NAMALWA (cell line): ENCODE measurements at regions not wholly inside any gene's neighbourhood (a gene's known extent, or its start where the extent isn't known, plus 50 kb on each side); places are given as distances from the start of the nearest gene placed in this dataset.
"Not testable (repeated sequence)": the region's sequence is repeated elsewhere in the genome, so short reads cannot be mapped to it uniquely, and the experiment has no call there.

Source experiments
- DNase-seq: peaks from one replicate; pipeline ENCODE4 v3.0.0-alpha.2; 2015; ENCODE audit warnings: low spot score

DNA sequence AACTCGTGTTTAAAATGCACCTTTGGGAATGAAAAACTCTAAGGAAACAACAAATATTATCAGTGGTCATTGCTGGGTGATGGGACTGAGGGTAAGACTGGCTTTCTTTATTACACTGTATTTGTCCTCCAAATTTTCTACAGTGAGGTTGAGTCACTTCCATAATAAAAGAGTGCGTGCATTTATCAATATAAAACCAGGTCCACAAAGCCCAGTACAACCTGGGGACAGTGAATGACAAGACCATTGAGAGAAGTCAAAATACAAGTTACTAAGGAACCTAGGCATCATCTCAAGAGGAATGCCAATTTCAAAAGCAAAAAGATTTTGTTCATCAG, 76.4 kb downstream of the MAGED4 start:
- DNase-seq: no peak

DNA sequence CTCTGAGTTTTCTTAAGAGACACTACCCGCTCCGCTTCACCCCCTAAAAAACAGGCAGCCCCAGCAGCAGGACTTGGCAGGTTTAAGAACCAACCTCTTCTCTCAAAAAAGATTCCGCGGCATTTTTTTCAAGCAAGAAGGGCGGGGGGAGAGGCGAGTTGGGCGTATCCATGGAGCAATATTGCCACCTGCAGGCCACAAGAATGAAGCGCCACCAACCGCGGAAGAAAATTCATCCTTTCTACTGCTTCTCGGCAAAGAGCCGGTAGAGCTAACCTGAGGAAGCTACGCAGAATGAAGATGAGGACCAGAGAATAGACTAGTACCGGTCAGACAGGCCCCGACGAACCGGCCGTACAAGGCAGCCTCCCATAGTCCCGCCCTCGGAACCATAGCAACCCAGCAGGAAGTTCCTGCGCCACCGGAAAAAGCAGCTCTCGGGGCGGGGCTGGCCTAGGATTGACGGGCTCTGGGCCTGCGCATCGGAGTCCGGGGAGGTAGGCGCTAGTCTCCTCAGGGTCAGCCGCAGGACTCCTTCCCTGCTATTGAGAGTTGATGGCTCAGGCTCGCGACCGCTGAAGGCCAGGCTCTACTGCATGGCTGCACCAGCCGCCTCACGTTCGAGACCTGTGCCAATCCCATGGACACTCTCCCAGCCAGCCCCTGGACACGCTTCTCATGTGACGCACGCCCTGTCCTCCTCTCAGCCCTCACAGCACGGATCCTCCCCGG, 76.9 kb downstream of the MAGED4 start:
- peak; percentile 79 for DNase-seq

DNA sequence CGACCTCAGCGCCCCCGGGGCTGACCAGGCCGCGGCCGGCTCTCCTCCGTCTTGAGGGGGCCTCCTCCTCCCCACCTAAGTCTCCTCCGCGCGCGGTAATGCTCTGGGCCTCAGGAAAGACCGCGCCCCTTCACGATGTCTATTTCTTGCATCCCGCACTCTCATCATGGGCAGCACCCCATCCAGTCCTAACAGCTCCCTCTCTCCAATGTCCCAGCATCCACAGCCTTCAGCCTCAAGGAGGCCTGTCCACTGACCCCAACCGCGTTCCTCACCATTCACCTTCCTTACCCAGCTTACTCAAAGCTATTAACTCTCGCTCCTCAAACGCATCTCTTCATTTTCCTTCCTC, 77.5 kb downstream of the MAGED4 start:
- DNase-seq: no peak

DNA sequence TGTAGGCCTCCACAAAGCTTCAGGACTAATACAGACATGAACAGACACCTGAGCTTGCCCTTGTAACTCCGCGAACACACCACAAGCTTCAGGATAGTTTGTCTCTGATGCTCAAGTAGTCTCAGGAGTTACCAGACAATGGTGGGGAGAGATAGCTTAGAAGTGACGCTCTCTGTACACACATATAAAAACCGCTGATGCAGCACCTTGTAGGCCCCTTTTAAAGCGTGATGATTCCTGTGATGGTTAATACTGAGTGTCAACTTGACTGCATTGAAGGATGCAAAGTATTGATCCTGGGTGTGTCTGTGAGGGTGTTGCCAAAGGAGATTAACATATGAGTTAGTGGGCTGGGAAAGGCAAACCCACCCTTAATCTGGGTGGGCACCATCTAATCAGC, 78.7 kb downstream of the MAGED4 start:
- no peak for DNase-seq

DNA sequence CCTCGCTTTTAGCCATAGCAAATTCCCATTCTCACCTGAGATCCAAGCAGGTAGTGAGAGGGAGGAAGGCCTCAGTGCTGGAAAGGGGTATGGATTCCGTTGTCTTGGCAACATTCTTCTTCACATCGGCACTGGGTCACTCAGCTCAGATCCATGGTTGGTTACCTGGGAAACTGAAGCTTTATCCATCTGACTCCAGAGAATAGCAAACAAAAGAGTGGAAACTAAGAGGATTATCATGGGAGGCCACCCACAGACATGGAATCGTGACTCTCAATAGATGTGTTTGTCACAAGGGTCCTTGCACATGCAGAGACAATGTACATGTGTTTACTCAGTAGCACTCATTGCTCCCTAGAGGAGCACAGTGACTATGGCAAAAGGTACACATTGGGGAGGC, 81.0 kb downstream of the MAGED4 start:
- no peak for DNase-seq

DNA sequence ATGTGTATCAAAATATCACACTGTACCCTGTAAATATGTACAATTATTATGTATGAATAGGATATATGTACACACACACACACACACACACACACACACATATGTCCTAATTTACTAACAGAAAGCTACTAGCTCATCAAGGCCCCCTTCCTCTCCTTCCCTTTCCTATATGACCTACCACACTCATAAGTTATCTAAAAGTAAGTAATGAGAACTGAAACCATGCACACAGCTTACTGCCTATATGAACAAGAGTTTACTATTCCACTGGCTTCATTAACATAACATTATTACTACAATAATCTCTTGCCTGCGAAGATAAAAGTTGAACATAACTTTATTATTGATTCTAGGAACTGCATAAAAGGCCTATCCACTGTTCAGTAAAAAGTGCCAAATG, 83.8 kb downstream of the MAGED4 start:
- DNase-seq: not testable (repeated sequence)

DNA sequence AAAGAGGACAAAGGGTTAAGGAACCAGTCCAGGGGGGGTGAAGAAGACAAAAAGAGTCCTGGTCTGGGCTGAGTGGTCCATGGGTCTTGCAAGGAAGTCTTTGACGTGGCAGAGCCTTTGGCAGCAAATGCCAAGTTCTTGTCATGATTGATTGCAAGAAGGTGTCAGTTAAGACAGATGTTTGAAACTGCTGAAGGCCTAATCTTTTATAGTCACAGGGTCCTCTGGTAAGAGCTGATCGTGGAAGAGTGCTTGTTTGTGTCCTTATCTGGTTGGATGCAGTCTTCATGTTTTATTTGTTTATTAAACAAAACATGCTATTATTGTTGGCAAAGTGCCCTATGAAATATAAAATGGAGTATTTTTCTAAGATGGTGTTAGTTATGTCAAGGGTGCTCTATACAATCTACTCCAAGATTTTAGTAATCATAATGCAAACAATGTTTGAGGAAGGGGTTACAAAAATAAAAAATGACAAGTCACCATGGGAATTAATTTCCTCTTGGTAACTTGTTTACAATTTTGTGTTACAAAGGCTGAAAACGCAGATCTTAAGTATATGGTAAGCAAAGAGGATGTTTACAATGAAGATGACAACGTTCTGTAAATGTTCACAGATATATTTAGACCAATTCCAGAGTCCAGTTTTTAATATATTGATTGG, 85.9 kb downstream of the MAGED4 start:
- DNase-seq: no peak

DNA sequence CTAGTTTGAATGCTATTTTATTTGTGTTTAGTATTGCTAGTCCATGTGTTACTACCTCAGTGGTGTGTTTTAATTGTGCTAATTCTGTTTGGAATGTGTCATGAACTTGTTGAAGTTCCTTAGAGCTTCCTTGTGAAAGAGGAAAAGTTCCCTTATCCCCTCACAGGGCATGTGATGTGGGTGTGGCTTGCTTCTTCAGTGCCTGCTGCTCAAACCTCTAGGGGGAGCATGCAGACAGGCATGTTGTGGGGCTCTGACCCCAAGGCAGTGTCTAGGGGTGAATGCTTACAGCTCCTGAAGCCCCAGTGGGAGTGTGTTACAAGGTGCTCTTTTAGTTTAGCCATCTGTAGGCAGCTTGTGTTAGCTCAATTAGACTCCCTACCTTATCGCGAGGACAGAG, 86.5 kb downstream of the MAGED4 start:
- peak; percentile 51 for DNase-seq

DNA sequence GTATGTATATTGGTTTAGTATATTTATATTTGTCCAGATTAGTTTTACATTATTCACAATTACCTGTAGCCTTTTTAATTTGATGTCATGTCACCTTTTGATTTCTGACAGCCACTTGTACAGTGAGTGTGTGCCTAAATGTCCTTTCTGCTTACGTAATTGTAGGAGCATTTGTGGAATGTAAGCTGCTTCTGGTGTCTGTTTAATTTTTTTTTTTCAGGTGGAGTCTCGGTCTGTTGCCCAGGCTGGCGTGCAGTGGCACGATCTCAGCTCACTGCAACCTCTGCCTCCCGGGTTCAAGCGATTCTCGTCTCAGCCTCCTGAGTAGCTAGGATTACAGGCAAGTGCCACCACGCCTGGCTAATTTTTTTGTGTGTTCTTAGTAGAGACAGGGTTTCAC, 91.2 kb upstream of the XAGE2 start:
- no peak for DNase-seq

DNA sequence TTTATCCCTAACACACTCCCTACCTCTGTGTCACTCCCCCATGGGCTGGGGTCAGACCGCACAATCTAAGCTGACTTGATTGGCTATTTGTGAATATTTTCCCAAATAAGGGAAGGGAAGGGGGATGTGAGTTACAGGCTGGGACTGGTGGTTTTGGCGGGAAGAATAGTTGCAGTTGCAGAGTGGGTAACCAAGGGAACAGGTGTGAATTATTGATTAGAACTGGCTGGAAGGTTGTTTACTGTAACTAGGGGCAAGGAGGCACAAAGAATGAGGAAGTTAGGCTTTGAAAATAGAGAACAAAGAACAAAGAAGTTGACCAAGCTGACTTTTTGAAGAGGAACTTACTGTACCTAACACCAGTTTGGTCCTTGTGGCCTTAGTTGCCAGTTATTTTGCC, 88.0 kb upstream of the XAGE2 start:
- no peak for DNase-seq

DNA sequence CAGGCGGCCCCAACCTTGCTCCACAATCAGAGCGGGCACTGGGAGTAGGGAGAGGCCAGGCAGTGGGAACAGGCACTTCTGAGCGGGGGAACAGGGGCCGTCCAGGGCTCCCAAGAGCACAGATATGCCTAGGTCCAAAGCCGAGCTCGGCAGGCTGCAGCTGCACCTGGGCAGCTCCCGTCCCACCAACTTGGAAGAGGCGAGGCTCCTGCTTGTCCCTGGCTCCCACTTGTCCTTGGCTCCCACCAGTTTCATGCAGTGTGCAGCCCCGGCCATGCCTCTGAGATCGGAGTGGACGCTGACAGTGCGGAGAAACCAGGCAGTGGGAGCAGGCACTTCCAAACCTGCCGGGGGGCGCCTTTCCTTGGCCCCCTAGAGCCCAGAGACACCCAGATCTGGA, 84.0 kb upstream of the XAGE2 start:
- no peak for DNase-seq

DNA sequence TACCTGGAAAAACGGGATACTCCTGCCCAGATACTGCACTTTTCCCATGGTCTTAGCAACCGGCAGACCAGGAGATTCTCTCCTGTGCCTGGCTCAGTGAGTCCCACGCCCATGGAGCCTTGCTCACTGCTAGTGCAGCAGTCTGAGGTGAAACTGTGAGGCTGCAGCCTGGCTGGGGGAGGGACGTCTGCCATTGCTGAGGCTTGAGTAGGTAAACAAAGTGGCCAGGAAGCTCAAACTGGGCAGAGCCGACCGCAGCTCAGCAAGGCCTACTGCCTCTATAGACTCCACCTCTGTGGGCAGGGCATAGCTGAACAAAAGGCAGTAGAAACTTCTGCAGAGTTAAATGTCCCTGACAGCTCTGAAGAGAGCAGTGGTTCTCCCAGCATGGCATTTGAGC, 69.9 kb upstream of the XAGE2 start:
- not testable (repeated sequence) for DNase-seq

DNA sequence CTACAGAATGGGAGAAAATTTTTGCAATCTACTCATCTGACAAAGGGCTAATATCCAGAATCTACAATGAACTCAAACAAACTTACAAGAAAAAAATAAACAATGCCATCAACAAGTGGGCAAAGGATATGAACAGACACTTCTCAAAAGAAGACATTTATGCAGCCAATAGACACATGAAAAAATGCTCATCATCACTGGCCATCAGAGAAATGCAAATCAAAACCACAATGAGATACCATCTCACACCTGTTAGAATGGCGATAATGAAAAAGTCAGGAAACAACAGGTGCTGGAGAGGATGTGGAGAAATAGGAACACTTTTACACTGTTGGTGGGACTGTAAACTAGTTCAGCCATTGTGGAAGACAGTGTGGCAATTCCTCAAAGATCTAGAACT, 60.3 kb upstream of the XAGE2 start:
- DNase-seq: not testable (repeated sequence)
